HG03097 (cell line): ENCODE measurements at regions not wholly inside any gene's neighbourhood (a gene's known extent, or its start where the extent isn't known, plus 50 kb on each side); places are given as distances from the start of the nearest gene placed in this dataset.

Experiments
- ATAC-seq: cut with Tn5 transposase; IDR thresholded peaks from one replicate; pipeline ENCODE4 v1.9.1; 2021; ENCODE audit not compliant: unreplicated experiment, low FRiP score

GRCh38 chr9:78932849-78933627, 636.1 kb downstream of the PSAT1 start:
- no peak for ATAC-seq

GRCh38 chr9:78934880-78935279, 636.9 kb upstream of the TLE4 start:
- no peak for ATAC-seq

- no peak for ATAC-seq
Observed at GRCh38 chr9:78938821-78939220, 632.9 kb upstream of the TLE4 start.

- no peak for ATAC-seq
Observed at GRCh38 chr9:78939311-78940065, 632.3 kb upstream of the TLE4 start.

GRCh38 chr9:78940121-78940855, 631.5 kb upstream of the TLE4 start:
- no peak for ATAC-seq

GRCh38 chr9:78954286-78954685, 617.5 kb upstream of the TLE4 start:
- ATAC-seq = no peak

GRCh38 chr9:78958892-78959291, 612.9 kb upstream of the TLE4 start:
- no peak for ATAC-seq

- no peak for ATAC-seq
Observed at GRCh38 chr9:78962156-78962555, 609.6 kb upstream of the TLE4 start.

GRCh38 chr9:78963911-78964310, 607.9 kb upstream of the TLE4 start:
- no peak for ATAC-seq

- no peak for ATAC-seq
Observed at GRCh38 chr9:78967596-78968217, 604.1 kb upstream of the TLE4 start.

- ATAC-seq = no peak
Observed at GRCh38 chr9:78970375-78970774, 601.4 kb upstream of the TLE4 start.

GRCh38 chr9:78971540-78971939, 600.2 kb upstream of the TLE4 start:
- no peak for ATAC-seq

- ATAC-seq = no peak
Observed at GRCh38 chr9:78972303-78972999, 599.3 kb upstream of the TLE4 start.

GRCh38 chr9:78973907-78974306, 597.9 kb upstream of the TLE4 start:
- ATAC-seq = no peak

GRCh38 chr9:78982849-78983248, 588.9 kb upstream of the TLE4 start:
- ATAC-seq = no peak

- no peak for ATAC-seq
Observed at GRCh38 chr9:78985084-78985738, 586.6 kb upstream of the TLE4 start.

- no peak for ATAC-seq
Observed at GRCh38 chr9:78986446-78986845, 585.3 kb upstream of the TLE4 start.

- no peak for ATAC-seq
Observed at GRCh38 chr9:78989031-78989658, 582.6 kb upstream of the TLE4 start.

- ATAC-seq = no peak
Observed at GRCh38 chr9:78994471-78994870, 577.3 kb upstream of the TLE4 start.
